ENCODE measurements at regions not wholly inside any gene's neighbourhood (a gene's known extent, or its start where the extent isn't known, plus 50 kb on each side); places are given as distances from the start of the nearest gene placed in this dataset.

DNA sequence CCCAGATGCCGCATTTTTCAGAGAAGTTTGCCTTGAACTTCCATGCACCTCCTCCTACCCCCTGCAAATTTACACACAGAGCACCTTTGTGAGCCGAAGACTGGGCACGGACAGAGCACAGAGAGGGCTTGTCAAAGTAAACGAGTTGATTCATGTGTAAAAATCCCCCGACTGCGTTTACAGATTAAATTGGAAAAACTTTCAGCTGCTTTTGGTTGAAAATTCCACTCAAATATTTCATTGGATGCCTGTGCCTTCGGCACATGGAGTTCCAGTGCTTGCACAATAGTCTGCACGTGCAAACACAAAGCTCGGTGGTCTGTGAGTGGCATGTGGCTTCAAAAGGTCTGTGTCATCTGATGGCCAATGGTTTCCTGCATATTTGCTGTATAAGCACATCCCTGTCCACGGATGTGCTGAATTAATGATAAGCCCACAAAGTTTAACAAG is 177.5 kb downstream of the SETD4 start:
- TF ChIP-seq, protein P1, sequence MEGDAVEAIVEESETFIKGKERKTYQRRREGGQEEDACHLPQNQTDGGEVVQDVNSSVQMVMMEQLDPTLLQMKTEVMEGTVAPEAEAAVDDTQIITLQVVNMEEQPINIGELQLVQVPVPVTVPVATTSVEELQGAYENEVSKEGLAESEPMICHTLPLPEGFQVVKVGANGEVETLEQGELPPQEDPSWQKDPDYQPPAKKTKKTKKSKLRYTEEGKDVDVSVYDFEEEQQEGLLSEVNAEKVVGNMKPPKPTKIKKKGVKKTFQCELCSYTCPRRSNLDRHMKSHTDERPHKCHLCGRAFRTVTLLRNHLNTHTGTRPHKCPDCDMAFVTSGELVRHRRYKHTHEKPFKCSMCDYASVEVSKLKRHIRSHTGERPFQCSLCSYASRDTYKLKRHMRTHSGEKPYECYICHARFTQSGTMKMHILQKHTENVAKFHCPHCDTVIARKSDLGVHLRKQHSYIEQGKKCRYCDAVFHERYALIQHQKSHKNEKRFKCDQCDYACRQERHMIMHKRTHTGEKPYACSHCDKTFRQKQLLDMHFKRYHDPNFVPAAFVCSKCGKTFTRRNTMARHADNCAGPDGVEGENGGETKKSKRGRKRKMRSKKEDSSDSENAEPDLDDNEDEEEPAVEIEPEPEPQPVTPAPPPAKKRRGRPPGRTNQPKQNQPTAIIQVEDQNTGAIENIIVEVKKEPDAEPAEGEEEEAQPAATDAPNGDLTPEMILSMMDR (IDR thresholded peaks at IDR 0.05) = no peak
- TF ChIP-seq, protein P2, sequence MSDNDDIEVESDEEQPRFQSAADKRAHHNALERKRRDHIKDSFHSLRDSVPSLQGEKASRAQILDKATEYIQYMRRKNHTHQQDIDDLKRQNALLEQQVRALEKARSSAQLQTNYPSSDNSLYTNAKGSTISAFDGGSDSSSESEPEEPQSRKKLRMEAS (IDR thresholded peaks at IDR 0.05; ENCODE audit: low read depth) = peak; percentile 23; the same call in 1 of the 2 replicates
- TF ChIP-seq, protein P3, sequence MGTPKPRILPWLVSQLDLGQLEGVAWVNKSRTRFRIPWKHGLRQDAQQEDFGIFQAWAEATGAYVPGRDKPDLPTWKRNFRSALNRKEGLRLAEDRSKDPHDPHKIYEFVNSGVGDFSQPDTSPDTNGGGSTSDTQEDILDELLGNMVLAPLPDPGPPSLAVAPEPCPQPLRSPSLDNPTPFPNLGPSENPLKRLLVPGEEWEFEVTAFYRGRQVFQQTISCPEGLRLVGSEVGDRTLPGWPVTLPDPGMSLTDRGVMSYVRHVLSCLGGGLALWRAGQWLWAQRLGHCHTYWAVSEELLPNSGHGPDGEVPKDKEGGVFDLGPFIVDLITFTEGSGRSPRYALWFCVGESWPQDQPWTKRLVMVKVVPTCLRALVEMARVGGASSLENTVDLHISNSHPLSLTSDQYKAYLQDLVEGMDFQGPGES (IDR thresholded peaks at IDR 0.05; ENCODE audit: low read depth, low read length) = no peak
- no peak for TF ChIP-seq POLR2AphosphoS5 (IDR thresholded peaks at IDR 0.05; ENCODE audit: low read depth, low read length)
- no peak for TF ChIP-seq EP300 (IDR thresholded peaks at IDR 0.05; ENCODE audit: borderline replicate concordance in 1 of 2, low read depth in 1 of 2, low read length in 1 of 2)
- TF ChIP-seq FOXM1 (IDR thresholded peaks at IDR 0.05; ENCODE audit: low read depth) = no peak
- TF ChIP-seq RFX5 (IDR thresholded peaks at IDR 0.05; ENCODE audit: low read length) = no peak
- no peak for TF ChIP-seq USF2 (IDR thresholded peaks at IDR 0.05; ENCODE audit: borderline replicate concordance, low read depth, low read length)
- TF ChIP-seq, protein P4, sequence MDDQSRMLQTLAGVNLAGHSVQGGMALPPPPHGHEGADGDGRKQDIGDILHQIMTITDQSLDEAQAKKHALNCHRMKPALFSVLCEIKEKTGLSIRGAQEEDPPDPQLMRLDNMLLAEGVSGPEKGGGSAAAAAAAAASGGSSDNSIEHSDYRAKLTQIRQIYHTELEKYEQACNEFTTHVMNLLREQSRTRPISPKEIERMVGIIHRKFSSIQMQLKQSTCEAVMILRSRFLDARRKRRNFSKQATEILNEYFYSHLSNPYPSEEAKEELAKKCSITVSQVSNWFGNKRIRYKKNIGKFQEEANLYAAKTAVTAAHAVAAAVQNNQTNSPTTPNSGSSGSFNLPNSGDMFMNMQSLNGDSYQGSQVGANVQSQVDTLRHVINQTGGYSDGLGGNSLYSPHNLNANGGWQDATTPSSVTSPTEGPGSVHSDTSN (IDR thresholded peaks at IDR 0.05) = no peak
- TF ChIP-seq NFIC (IDR thresholded peaks at IDR 0.05; ENCODE audit: borderline replicate concordance) = no peak
- TF ChIP-seq SMC3 (IDR thresholded peaks at IDR 0.05; ENCODE audit: low read depth, low read length) = no peak
- no peak for TF ChIP-seq TCF12 (IDR thresholded peaks at IDR 0.05)

Measured in SK-N-SH (cell line).